ENCODE measurements at regions not wholly inside any gene's neighbourhood (a gene's known extent, or its start where the extent isn't known, plus 50 kb on each side); places are given as distances from the start of the nearest gene placed in this dataset.
"Not testable (repeated sequence)": the region's sequence is repeated elsewhere in the genome, so short reads cannot be mapped to it uniquely, and the experiment has no call there.

GRCh38 chr3:5366746-5367145 lies 179.2 kb downstream of the EDEM1 start:
- no peak for DNase-seq (ENCODE audit: low read depth)
- no peak for TF ChIP-seq CTCF (IDR thresholded peaks at IDR 0.05; ENCODE audit: control insufficient read depth, extremely low read depth, insufficient read depth)
- H3K4me3 ChIP-seq (ENCODE audit: low read depth, low read length) = no peak overlapping the region

GRCh38 chr3:5371555-5371954 lies 184.0 kb downstream of the EDEM1 start:
- not testable (repeated sequence) for DNase-seq (ENCODE audit: low read depth); H3K4me3 ChIP-seq (ENCODE audit: low read depth, low read length)

- no peak for TF ChIP-seq CTCF (IDR thresholded peaks at IDR 0.05; ENCODE audit: control insufficient read depth, extremely low read depth, insufficient read depth)
- no peak overlapping the region for H3K4me3 ChIP-seq (ENCODE audit: low read depth, low read length)
- no peak for DNase-seq (ENCODE audit: low read depth)
These were observed 189.3 kb downstream of the EDEM1 start for GRCh38 chr3:5376761-5377160.

GRCh38 chr3:5379266-5379665 lies 191.8 kb downstream of the EDEM1 start:
- H3K4me3 ChIP-seq (ENCODE audit: low read depth, low read length); DNase-seq (ENCODE audit: low read depth): not testable (repeated sequence)

- DNase-seq (ENCODE audit: low read depth) = not testable (repeated sequence)
These were observed 196.2 kb downstream of the EDEM1 start for GRCh38 chr3:5383486-5384263.

GRCh38 chr3:5384557-5385236 lies 197.2 kb downstream of the EDEM1 start:
- DNase-seq (ENCODE audit: low read depth) = no peak
- no peak overlapping the region for H3K4me3 ChIP-seq (ENCODE audit: low read depth, low read length)
- TF ChIP-seq CTCF (IDR thresholded peaks at IDR 0.05; ENCODE audit: control insufficient read depth, extremely low read depth, insufficient read depth) = no peak

More at GRCh38 chr3:5383486-5384263, 196.2 kb downstream of the EDEM1 start:
- H3K4me3 ChIP-seq (ENCODE audit: low read depth, low read length) = not testable (repeated sequence)

- no peak for TF ChIP-seq CTCF (IDR thresholded peaks at IDR 0.05; ENCODE audit: control insufficient read depth, extremely low read depth, insufficient read depth)
- no peak for DNase-seq (ENCODE audit: low read depth)
- no peak overlapping the region for H3K4me3 ChIP-seq (ENCODE audit: low read depth, low read length)
These were observed 200.6 kb downstream of the EDEM1 start for GRCh38 chr3:5388091-5388490.

- H3K4me3 ChIP-seq (ENCODE audit: low read depth, low read length) = no peak overlapping the region
- peak; percentile 85 for DNase-seq (ENCODE audit: low read depth)
- no peak for TF ChIP-seq CTCF (IDR thresholded peaks at IDR 0.05; ENCODE audit: control insufficient read depth, extremely low read depth, insufficient read depth)
These were observed 201.6 kb downstream of the EDEM1 start for GRCh38 chr3:5389057-5389456.
